GM19239 (cell line): ENCODE measurements at regions not wholly inside any gene's neighbourhood (a gene's known extent, or its start where the extent isn't known, plus 50 kb on each side); places are given as distances from the start of the nearest gene placed in this dataset.

ENCODE experiments used
- DNase-seq: peaks from one replicate; pipeline ENCODE4 v3.0.0; 2011; ENCODE audit warnings: low spot score; ENCODE audit not compliant: insufficient read length
- FAIRE-seq: peaks from 2 replicates; lab custom pipeline; 2011; peaks lifted over from hg19 to GRCh38; lab: Jason Lieb, UNC

DNA sequence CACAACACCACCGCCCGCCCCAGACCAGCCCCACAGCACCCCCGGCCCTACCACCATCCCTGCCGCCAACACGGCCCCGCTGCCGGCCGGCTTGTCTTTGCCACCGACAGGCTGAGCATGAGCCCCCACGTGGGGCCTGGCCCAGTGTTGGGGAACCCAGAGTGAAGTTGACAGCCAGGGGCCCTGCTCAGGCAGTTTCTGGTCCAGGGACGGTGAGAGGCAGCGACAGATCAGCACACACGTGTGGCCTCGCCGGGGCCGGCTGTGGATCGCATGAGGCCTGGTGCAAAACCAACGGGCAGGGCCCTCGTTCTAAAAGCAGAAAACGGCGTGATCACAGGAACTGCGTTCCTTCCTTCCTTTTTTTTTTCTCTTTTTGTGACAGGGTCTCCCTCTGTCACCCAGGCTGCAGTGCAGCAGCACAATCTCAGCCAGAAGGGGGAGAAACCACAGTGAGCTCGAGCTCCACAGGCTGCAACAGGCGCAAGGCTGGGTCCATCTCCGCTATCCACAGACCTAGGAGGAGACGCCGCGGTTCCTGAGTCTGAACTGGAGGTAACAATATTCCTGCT lies 50.5 kb upstream of the FBRSL1 start:
- DNase-seq (no peak), FAIRE-seq (no peak)

DNA sequence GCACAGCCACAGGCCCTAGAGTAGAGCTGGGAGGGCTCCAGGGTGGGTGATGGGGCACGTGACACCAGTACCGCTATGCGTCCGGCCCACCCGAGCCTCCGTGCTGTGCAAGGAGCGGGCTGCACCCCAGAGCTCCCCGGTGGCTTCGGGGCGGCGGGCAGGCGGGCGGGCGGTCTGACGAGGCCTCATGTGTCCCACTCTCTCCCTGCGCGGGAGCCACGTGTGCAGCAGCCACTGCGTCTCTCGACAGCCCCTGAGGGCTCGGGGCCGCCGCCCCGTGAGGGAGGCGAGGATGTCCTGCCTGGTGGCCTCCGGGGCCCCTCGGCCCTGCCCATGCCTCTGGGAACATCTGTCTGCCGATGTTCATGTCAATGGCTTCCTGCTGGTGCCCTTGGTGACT lies 51.2 kb upstream of the FBRSL1 start:
- no peak for FAIRE-seq

DNA sequence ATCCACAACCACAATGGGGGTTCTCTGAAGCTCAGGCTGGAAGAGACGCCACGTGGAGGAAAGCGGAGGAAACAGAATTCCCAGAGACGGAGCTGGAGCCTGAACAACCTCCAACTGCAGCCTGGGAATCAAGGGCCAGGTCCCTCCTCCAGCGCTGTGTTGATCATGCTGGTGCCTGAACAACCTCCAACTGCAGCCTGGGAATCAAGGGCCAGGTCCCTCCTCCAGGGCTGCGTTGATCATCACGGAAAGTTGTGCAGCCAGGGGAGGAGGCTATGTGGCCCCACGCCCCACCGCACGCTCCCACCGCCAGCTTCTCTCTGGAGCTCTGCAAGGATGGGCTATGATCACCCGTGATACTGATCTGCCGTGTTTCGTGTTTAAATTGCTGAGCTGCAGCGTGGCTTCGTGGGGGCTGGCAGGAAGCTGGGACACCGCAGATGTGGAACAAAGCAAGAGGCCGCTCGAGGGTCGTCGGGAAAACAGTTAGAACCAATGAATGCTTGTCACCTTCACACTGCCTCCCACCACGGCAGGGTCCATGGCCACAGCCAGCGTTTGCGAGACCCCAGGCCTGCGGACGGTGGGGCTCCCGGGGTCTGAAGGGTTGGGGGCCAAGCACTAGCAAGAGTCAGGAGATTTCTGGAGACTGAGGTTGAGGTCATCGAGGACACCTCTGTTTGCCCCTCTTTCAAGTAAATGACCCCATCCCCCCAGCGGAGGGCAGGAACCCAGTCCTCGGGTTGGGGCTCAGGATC lies 51.8 kb upstream of the FBRSL1 start:
- DNase-seq (no peak), FAIRE-seq (no peak)

More for the DNA sequence above, 51.2 kb upstream of the FBRSL1 start:
- DNase-seq, result no peak

DNA sequence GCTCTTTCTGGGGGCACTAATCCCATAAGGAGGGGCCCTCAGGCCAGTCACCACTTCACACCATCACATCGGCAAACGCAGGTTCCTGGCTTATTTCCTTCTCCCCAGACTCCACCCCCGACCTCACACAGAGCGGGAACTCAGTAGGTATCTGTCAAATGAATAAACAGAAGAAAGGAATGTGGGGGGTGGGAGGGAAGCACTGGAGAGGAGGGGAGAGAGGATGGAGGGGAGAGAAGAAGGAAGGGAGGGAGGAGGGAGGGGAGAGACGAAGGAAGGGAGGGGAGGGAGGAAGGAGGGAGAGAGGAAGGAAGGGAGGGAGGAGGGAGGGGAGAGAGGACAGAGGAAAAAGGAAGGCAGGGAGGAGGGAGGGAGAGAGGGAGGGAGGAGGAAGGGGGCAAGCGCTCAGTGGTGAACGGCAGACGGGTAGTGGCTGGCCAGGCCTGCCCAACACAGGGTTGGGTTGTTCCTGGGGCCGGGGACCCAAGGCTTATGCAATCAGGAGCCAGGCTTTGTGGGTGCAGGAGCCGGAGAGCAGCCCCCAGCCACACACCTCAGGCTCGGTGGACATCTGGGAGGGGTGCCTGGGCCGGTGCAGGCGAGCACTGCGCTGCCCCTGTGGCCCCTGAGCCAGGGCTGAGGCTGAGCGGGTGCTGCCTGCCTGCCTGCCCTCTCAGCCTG lies 52.6 kb upstream of the FBRSL1 start:
- DNase-seq (no peak), FAIRE-seq (no peak)

DNA sequence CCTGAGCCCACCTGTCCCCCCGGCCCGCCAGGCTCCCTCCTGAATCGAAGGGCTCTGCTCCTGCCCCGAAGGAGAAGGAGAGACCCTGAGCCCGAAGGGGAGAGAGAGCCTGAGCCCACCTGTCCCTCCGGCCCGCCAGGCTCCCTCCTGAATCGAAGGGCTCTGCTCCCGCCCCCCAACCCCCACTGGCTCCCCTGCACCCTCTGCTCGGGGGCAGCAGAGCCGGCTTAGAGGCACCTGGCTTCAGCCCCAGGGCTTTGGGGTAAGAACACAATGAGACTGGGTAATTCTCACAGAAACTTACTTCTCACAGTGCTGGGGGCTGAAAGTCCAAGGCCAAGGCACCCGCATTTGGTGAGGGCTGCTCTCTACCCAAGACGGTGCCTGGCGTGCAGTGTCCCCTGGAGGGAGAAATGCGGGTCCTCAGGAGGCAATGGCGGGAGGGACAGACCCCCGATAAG lies 53.1 kb upstream of the FBRSL1 start:
- DNase-seq, result no peak
- FAIRE-seq, result no peak

DNA sequence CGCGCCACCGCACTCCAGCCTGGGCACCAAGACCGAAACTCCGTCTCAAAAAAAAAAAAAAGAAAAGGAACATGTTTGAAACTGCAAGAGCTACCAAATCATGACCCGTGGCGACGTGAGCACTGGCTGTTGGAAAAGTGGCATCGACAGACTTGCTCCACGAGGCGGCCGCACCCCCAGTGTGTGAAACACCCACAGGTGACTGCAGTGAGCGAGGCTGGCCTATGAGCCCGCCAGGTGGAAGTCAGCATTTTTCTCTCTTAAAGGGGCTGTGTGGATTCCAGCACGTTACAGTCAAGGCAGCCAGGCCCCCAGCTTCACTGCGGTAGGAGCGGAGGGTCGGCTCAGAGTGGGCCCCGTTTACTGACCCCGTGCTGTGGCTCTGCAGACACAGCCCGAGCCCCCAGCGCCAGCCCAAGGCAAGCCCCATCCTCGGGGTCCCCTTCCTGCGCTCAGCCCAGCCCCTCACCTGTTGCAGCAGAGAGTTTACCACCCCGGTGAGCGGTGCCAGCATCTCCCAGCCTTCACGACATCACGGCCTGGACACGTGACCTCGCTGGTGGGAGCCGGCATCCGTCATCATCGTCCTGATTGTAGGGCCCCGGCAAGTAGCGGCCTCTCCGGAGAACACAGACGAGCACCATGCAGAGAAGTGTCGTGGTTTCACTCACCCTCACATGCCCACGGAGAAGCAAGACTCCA lies 54.3 kb upstream of the FBRSL1 start:
- DNase-seq (no peak), FAIRE-seq (no peak)

DNA sequence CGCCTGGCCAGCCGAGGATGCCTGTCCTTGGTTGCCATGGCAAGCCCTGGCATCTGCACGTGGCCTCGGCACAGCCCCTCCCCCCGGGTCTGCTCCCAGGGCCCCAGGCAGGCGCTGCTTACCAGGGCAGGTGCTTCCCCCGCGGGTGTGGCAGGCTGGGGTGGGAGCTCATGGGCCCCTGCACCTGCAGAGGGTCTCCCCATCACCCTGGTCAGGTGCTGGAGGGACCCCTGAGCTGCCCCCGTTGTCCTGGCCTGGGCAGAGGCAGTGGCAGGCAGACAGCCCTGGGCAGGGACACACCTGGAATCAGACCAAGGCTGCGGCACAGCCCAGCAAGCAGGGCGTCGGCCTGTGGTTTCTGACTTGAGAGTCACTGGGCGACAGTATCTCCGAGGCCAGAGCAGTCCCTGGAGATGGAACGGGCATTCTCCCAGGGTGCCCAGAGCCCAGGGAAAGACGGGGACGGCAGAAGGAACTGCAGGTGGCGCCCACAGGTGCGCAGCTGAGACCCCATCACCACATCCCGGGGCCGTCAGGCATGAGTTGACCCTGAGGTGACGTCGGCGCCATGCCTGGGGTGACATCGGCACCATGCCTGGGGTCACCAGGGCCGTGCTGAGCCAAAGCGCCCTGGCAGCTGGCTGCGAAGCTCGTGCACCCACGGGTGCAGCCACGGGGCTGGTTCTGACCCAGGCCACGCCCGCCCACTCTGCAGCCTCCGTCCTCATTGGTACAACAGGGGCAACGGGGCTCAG lies 56.1 kb upstream of the FBRSL1 start:
- FAIRE-seq (no peak), DNase-seq (no peak)

DNA sequence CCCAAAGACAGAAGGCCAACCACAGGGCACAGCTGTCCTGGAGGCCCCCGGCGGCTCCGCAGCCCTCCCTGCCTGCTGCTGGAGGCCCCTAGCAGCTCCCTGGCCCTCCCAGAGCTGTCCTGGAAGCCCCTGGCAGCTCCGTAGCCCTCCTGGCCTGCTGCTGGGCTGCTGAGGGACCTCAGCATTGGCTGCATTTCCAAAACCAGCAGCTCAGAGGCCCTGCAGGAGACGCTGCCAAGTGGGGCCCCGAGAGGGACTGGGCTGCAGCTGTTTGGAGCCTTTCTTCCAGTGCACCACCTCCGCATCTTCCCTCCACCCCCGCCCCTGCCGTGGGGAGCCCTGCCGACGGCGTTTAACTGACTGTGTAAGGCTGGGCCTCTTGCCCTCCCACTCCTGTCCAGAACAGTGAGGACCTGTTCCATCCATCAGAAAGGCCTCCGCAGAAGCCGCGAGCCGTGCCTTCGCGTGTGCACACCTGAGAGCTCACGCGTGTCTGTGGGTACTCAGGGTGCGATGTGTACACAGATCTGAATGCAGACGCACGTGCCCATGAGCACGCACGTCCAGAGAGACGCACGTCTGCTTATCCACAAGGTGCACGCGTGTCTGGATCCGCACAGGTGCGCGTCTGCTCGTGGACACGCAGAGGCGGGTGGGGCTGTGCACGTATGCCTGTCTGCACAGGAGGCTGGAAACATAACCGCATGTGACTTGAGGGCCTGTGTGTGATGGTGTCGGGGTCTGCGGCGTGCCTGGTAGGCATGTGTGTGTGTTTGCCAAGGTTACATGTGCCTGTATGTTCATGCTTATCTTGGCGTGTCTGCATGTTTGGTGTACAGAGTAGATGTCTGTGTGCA lies 57.0 kb upstream of the FBRSL1 start:
- DNase-seq (no peak), FAIRE-seq (no peak)

DNA sequence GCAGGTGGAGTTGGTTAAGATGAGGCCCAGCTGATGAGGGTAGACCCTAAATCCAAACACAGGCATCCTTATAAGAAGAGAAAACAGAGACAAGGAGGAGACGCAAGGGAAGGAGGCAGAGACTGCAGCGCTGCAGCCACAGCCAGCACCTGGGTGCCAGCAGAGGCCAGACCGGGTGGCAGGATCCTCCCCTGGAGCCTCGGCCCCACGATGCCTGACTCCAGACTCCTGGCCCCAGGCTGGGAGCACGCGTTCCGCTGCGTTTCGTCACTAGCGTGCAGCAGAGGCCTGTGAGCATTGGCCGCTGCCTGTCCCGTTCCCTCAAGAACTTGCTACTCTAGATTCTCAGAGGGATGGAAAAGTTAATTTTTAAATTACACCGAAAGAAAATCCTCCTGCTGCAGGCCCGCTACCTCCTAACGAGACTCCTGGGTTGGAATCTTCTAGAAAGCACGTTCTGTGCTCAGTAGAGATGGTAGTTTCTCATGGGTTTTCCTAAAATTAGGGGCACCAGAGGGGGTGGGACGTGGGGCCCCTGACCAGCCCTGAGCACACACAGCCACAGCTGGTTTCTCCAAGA lies 57.7 kb upstream of the FBRSL1 start:
- DNase-seq (no peak), FAIRE-seq (no peak)

DNA sequence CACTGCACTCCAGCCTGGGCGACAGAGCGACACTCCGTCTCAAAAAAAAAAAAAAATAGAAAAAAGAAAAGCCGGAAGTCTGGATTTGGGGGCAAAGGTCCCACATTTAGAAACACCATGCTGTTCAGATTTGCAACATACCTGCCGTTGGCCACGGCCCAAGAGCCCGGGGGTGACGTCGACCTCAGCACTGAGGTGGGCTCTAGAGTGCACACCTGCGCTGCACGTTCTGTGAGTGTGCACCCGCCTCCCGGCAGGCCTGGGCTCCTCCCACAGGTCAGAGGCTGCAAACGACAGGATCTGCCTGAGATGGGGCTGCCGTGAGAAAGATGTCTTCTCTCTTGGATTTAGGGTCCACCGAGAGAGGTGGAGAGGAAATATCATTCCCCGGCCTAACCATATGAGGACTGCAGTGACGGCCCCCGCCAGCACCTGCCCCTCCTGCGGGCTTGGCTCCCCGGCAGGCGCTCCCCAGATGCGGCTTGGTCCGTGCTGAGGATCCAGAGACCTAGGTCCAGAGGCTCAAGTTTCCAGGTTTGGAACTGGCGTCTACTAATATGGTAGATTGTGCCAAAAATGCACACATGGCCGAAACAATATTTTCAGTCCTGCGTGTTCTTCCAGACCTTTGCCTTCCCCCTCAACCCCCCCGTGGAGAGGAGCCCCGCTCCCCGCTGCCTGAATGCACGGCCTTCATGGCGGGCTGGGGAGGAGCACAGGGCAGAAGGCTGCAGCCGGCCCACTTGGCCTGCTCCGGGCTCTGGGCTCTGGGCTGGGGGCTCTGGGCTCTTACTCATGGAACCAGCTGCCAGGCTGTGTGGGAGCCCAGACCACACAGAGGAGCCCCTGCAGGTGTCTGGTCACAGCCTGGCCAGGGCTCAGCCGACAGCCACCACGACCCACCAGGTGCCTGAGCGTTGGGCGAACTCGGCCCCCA lies 58.8 kb upstream of the FBRSL1 start:
- FAIRE-seq (no peak), DNase-seq (no peak)

DNA sequence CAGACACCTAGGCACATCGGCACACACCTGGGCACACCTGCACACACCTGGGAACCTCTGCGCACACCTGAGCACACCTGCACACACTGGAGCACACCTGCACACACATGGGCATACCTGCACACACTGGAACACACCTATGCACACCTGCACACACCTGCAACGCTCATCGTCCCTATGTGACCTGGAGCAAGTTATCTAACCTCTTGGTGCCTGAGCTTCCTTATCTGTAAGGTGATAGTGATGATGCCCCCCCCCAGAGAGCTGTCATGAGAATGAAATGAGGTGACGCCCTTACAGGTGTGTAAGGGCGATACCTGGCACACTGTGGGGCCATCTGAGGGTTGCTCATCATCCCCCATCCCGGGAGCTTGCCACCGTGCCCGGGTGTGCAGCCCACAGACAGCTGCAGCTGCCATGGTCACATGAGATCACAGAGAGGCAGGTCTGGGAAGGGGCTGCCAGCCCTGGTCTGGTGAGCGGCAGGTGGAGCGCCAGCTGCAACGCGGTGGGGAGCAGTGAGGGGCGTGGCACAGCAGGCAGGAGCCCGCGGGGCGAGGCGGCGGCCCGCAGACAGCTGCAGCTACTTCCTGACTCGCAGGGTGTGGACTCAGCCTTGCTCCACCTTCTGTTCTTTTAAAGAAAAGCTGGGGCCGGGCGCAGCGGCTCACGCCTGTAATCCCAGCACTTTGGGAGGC lies 59.9 kb upstream of the FBRSL1 start:
- FAIRE-seq (peak; percentile 68), DNase-seq (peak; percentile 88)

DNA sequence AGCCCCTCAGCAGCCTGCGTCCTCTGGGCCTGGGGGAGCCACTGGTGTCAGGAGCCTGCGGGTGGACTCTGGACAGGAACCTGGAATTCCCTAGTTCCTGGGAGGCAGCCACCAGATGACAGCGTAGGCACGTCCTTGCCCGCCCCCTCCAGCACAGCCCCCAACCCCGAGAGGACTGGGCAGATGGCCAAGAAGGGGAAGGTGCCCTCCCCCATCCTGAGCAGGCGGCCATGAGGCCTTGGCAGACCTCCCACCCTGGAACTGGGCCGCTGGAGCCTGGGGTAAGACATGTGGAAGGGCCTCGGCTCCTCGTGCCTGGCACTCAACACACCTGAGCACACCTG lies 60.4 kb upstream of the FBRSL1 start:
- FAIRE-seq, result no peak
- no peak for DNase-seq

DNA sequence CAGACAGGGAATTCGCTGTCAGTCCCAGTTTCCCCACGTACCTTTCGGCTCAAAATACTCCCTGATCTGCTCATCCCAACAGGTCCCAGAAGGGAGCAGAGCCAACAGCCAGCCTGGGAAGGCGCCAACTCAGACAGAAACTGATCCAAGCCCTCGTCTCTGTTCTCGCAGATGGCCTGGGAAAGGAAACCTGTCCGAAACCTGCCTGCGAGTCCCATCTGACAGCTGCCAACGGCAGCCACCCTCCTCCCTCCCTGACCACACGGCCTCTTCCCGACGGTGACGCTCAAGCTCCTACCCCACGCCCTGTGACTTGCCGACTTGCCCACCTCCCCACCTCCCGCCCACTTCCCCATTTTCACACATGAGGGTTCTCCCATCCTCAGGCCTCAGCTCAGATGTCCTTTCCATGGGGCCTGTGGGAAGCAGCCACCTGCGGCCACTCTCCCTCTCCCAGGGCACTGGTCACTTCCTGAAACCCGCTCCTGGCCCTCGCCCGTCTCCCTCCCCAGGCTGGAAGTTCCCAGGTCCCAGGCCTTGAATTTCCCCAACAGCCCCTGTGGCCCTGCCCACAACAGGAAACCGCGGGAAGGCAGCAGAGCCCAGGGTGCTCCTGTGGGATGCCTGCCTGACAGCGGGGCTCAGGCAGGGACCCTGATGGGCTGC lies 60.9 kb upstream of the FBRSL1 start:
- no peak for FAIRE-seq
- no peak for DNase-seq

DNA sequence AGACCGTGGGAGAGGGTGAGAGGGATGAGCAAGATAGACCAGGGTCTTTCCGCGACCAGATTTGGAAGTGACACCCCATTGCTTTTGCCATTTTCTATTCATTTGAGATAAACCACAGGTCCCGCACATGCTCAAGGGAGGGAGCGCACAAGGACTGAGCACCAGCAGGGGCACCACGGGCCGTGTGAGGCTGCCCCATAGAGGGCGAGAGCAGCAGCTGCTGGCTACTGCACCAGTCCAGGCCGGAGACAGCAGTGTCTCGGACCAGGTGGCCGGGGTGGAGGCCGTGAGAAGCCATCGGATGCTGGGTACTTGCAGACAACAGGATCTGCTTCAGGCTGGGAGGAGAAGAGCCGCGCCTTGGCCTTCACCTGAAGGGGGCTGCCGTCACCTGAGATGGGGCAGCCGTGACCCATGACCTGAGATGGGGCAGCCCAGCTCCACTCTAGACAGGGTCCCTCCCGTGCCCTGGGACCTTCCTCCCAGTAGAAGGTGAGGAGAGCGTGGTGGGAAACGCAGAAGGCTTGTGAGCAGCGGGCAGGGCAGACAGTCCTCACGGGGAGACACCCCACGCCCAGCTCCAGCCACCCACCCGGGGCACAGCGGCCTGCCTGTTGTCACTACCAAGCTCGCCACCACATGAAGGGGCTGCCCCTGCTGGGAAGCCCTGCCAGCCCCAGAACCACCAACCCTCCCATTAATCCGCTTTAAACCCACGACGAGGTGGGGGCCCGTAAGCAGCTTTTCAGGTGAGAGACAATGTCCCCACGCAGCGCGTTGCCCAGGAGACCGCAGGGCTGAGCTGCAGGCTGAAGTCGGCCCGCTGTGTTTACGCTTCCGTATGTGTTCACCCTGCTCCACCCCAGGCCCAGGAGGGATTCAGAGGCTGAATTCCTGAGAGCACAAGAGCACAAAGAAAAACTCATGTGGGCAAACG lies 61.7 kb upstream of the FBRSL1 start:
- FAIRE-seq, result no peak
- no peak for DNase-seq

DNA sequence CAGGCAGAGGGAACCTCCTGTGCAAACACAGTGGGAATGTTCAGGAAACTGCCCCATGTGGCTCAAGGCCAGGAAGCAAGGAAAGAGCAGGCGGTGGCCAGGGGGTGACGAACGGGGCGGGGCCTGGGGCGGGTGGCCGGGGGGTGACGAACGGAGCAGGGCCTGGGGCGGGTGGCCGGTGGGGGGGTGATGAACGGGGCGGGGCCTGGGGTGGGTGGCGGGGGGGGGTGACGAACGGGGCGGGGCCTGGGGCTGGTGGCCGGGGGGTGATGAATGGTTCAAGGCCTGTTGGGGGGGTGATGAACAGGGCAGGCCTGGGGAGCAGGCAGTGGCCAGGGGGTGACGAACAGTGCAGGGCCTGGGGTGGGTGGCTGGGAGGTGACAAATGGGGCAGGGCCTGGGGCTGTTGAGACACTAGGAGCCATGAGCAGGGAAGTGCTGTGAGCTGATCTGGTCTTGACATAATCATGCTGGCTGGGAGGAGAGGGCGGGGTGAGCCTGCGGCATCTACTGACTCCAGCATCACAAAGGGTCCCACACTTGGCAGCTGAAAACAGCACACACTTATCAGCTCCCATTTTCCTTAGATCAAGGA lies 62.7 kb upstream of the FBRSL1 start:
- DNase-seq (no peak), FAIRE-seq (no peak)
